Activated T-cell treated with anti-CD3 and anti-CD28 coated beads, Interleukin-2, amount 50 U/mL, for 4 hours (primary cell): ENCODE measurements at regions not wholly inside any gene's neighbourhood (a gene's known extent, or its start where the extent isn't known, plus 50 kb on each side); places are given as distances from the start of the nearest gene placed in this dataset.

Experiments
- ATAC-seq, 2 donors: fragments of 200-7000 bp; cut with Tn5 transposase; one replicate each; pipeline ENCODE4 v1.10.0; 2021
- DNase-seq: peaks from one replicate; pipeline ENCODE4 v3.0.0-alpha.2; 2020
- H3K27me3 Mint-ChIP-seq: one replicate; pipeline ENCODE4 v1.8.0; 2021; ENCODE audit warnings: low read depth, mixed read lengths
- H3K36me3 Mint-ChIP-seq: one replicate; pipeline ENCODE4 v1.8.0; 2022; ENCODE audit warnings: mixed read lengths; ENCODE audit not compliant: insufficient read depth
- H3K4me1 Mint-ChIP-seq: one replicate; pipeline ENCODE4 v1.8.0; 2021; ENCODE audit warnings: low read depth, mixed read lengths
- H3K4me3 Mint-ChIP-seq: one replicate; pipeline ENCODE4 v1.8.0; 2021; ENCODE audit warnings: mild to moderate bottlenecking, moderate library complexity, mixed read lengths
- H3K9me3 Mint-ChIP-seq: one replicate; pipeline ENCODE4 v1.8.0; 2021; ENCODE audit warnings: mixed read lengths

GRCh38 chr2:157193461-157193860 lies 64.0 kb upstream of the GALNT5 start:
- H3K4me3 Mint-ChIP-seq = no peak overlapping the region
- H3K36me3 Mint-ChIP-seq = no peaks in the 10 kb centered on the region
- DNase-seq (no peak), ATAC-seq (no peak)
- no peaks in the 10 kb centered on the region for H3K27me3 Mint-ChIP-seq
- no peaks in the 10 kb centered on the region for H3K9me3 Mint-ChIP-seq
- H3K4me1 Mint-ChIP-seq = no peaks in the 10 kb centered on the region

- Mint-ChIP-seq H3K4me3 (no peak overlapping the region), H3K9me3 (no peaks in the 10 kb centered on the region), H3K4me1 (no peaks in the 10 kb centered on the region), H3K27me3 (no peaks in the 10 kb centered on the region), H3K36me3 (no peaks in the 10 kb centered on the region)
- no peak for DNase-seq
- no peak for ATAC-seq
Measured at GRCh38 chr2:157194097-157194688, 63.3 kb upstream of the GALNT5 start.

- no peak for DNase-seq
- no peaks in the 10 kb centered on the region for H3K4me1 Mint-ChIP-seq
- no peak overlapping the region for H3K4me3 Mint-ChIP-seq
- no peaks in the 10 kb centered on the region for H3K27me3 Mint-ChIP-seq
- ATAC-seq = no peak
- no peaks in the 10 kb centered on the region for H3K36me3 Mint-ChIP-seq
- no peaks in the 10 kb centered on the region for H3K9me3 Mint-ChIP-seq
Measured at GRCh38 chr2:157194844-157195243, 62.7 kb upstream of the GALNT5 start.

GRCh38 chr2:157196956-157197355 lies 60.5 kb upstream of the GALNT5 start:
- no peak for DNase-seq

GRCh38 chr2:157197848-157198247 lies 59.7 kb upstream of the GALNT5 start:
- no peak for ATAC-seq
- no peak for DNase-seq
- no peaks in the 10 kb centered on the region for H3K27me3 Mint-ChIP-seq
- H3K9me3 Mint-ChIP-seq = no peaks in the 10 kb centered on the region
- H3K4me3 Mint-ChIP-seq = no peak overlapping the region
- H3K36me3 Mint-ChIP-seq = no peaks in the 10 kb centered on the region
- H3K4me1 Mint-ChIP-seq = no peaks in the 10 kb centered on the region

More at GRCh38 chr2:157196956-157197355, 60.5 kb upstream of the GALNT5 start:
- H3K9me3 Mint-ChIP-seq = no peaks in the 10 kb centered on the region
- H3K4me1 Mint-ChIP-seq = no peaks in the 10 kb centered on the region
- no peaks in the 10 kb centered on the region for H3K27me3 Mint-ChIP-seq
- H3K36me3 Mint-ChIP-seq = no peaks in the 10 kb centered on the region
- H3K4me3 Mint-ChIP-seq = no peak overlapping the region
- ATAC-seq = no peak

- Mint-ChIP-seq H3K4me1 (no peaks in the 10 kb centered on the region), H3K27me3 (peaks cover 3% of the 10 kb centered on the region), H3K4me3 (no peak overlapping the region), H3K9me3 (no peaks in the 10 kb centered on the region), H3K36me3 (no peaks in the 10 kb centered on the region)
- ATAC-seq (no peak), DNase-seq (no peak)
Measured at GRCh38 chr2:157203651-157204050, 53.9 kb upstream of the GALNT5 start.

GRCh38 chr2:157204401-157204800 lies 53.1 kb upstream of the GALNT5 start:
- Mint-ChIP-seq H3K4me3 (no peak overlapping the region), H3K9me3 (no peaks in the 10 kb centered on the region), H3K36me3 (no peaks in the 10 kb centered on the region), H3K4me1 (no peaks in the 10 kb centered on the region), H3K27me3 (peaks cover 3% of the 10 kb centered on the region)
- ATAC-seq = no peak
- no peak for DNase-seq

- no peak for DNase-seq
- Mint-ChIP-seq H3K27me3 (peaks cover 8% of the 10 kb centered on the region), H3K4me3 (no peak overlapping the region), H3K9me3 (no peaks in the 10 kb centered on the region), H3K4me1 (no peaks in the 10 kb centered on the region), H3K36me3 (no peaks in the 10 kb centered on the region)
- no peak for ATAC-seq
Measured at GRCh38 chr2:157206916-157207315, 50.6 kb upstream of the GALNT5 start.
